HG02970 (cell line): ENCODE measurements at regions not wholly inside any gene's neighbourhood (a gene's known extent, or its start where the extent isn't known, plus 50 kb on each side); places are given as distances from the start of the nearest gene placed in this dataset.

Experiments used
- ATAC-seq: cut with Tn5 transposase; IDR thresholded peaks from one replicate; pipeline ENCODE4 v1.9.1; 2021; ENCODE audit warnings: mild to moderate bottlenecking, moderate library complexity, moderate number of reproducible peaks; ENCODE audit not compliant: unreplicated experiment, low FRiP score

GRCh38 chr6:15996030-15996429 is 132.9 kb upstream of the MYLIP start:
- no peak for ATAC-seq

- ATAC-seq = no peak
Observed at GRCh38 chr6:15995493-15995892, 133.4 kb upstream of the MYLIP start.

DNA sequence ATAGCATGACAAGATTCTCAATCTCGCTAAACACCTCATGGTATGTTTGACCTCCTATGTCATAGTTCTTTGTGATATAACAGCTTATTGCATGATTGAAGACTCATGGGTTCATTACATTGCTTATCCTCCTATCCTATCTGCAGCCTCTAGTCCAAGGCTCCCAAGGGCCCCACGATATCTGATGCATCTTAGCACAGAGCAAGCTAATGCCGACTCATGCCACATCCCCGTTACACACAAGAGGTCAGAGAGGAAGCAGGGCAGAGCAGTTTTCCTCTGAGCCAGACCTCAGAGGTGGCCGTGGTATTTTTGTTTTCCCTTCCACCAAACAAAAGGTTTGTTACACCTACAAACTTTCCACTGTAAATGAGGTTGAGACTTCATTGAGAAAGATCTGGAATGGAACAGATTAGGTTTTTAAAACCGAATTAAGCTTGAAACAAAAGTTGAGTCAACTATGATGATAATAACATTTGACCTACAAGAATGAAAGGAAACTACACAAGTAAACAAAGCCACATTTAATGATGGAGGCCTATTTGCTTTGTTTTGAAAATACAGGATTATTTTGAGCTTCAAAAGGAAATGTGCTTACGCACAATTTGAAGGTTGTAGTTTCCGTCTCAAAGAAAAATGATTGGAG is 133.9 kb upstream of the MYLIP start:
- ATAC-seq = no peak

DNA sequence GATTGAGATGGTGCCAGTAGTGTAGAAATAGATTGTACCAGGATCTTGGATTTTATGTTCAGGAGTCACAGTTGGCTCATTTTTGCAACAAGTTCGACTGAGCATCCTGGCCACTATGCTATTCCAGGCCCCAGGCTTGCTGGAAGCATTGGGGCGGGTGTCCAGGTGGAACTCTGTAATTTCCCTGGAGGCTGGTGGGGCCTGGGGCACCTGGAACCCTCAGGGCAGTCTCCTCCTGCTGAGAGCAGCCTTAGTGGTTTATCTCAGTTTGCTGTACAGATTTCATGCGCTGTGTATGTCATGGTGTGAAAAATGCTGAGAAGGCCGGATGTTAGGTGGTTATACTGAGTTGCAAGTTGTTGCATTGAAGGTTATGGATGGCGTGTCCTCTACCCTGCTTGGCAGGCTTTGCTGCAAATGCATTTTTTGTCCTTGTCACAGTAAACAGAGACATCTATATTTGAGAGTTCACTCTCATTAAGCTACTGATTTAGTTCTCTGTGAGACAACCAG is 135.1 kb upstream of the MYLIP start:
- no peak for ATAC-seq

DNA sequence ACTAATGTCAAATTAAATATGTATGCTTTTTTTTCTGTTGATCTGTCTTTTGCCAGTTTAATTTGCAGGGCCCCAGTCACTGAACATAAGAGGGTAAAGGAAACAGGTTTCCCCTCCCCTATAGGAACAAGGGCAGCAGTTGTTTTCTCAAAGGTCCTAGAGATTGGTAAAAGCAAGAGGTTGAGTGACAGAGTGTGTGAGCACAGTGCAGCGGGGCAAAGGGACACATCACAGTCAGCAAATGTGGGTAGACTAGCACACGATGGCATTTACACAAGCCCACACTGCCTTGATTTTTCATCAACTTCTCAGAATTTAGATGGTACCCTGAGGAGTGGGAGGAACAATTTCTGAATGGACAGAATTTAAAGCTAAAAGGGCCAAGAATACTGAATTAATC is 138.7 kb upstream of the MYLIP start:
- ATAC-seq = no peak

- ATAC-seq = no peak
Observed at GRCh38 chr6:15989397-15989796, 139.5 kb upstream of the MYLIP start.

GRCh38 chr6:15987569-15987968 is 141.3 kb upstream of the MYLIP start:
- no peak for ATAC-seq

- ATAC-seq = no peak
Observed at GRCh38 chr6:15986027-15986629, 142.8 kb upstream of the MYLIP start.

GRCh38 chr6:15985379-15985959 is 143.4 kb upstream of the MYLIP start:
- ATAC-seq = no peak

- ATAC-seq = no peak
Observed at GRCh38 chr6:15981956-15982355, 146.9 kb upstream of the MYLIP start.

- ATAC-seq = no peak
Observed at GRCh38 chr6:15980801-15981200, 148.1 kb upstream of the MYLIP start.

GRCh38 chr6:15978426-15978825 is 150.5 kb upstream of the MYLIP start:
- no peak for ATAC-seq

GRCh38 chr6:15977050-15977449 is 151.8 kb upstream of the MYLIP start:
- ATAC-seq = no peak

- no peak for ATAC-seq
Observed at GRCh38 chr6:15974817-15975216, 154.1 kb upstream of the MYLIP start.

- ATAC-seq = no peak
Observed at GRCh38 chr6:15970517-15970916, 158.4 kb upstream of the MYLIP start.

DNA sequence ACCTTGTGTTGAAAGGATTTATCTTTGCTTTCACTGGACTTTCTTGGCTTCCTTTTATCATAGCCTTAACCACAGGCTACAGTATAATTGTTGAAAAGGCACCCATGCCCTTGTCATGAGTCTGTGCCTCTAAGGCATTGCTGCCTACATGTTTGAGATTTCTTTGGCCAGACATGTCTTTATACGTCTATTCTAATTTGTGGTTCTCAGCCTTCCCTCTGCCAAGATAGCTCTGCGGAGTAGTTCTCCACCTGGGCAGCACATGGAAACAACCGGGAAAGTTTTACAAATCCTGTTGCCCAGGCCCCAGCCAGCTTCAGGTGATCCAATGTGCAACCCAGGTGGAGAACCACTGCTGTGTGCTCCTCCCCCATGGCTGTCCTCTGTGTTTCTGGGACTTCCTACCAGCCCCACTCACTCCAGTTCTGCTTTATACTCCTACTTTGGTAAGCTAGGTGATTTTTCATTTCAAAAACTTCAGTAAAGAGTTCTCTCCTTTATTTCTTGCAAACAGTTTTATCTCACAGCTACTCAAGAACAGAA is 159.6 kb upstream of the MYLIP start:
- ATAC-seq = no peak

DNA sequence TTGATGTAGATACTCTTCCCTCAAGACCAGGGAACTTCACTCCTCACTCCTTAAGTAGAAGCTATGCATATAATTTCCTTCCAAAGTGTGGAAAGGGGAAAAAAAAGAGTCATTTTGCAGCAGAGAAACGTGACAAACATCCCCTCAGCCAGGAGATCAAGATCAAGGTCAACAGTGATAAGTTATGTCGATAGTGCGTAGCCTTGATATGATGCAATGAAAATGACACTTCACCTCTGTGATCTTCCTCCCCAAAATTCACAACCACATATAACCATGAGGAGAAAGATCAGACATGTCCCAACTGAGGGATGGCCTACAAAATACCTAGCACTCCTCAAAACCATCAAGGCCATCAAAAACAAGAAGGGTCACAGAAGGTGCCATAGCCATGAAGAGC is 160.4 kb upstream of the MYLIP start:
- no peak for ATAC-seq

GRCh38 chr6:15966000-15966520 is 162.8 kb upstream of the MYLIP start:
- no peak for ATAC-seq

DNA sequence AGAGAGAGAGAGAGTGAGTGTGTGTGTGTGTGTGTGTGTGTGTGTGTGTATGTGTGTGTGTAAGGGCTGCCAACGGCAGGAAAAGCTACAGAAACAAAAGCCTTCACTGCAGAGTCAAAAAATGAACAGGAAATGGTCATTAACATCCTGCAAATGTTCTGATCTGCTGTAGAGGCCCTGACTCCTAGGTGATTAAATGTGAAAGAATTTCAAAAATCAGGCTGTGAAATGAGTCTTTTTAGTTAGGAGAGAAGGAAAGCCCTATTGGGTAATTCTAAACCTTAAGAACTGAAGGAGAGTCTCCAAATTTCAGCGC is 166.5 kb upstream of the MYLIP start:
- no peak for ATAC-seq

- ATAC-seq = no peak
Observed at GRCh38 chr6:15961635-15962448, 167.0 kb upstream of the MYLIP start.
